WTC11 (cell line): ENCODE measurements at regions not wholly inside any gene's neighbourhood (a gene's known extent, or its start where the extent isn't known, plus 50 kb on each side); places are given as distances from the start of the nearest gene placed in this dataset.

ENCODE experiments used
- CREB1 ChIP-seq: sonication (generic); formaldehyde crosslinking; IDR thresholded peaks from 2 replicates; pipeline ENCODE4 v1.8.0; 2023; ENCODE audit warnings: mild to moderate bottlenecking, missing genetic modification reagents
- CTCF ChIP-seq: fragments of 200-600 bp; IDR thresholded peaks from 2 replicates; pipeline ENCODE4 v1.8.0; 2022; ENCODE audit warnings: antibody characterized with exemption
- ETV6 ChIP-seq: sonication (generic); formaldehyde crosslinking; IDR thresholded peaks from 2 replicates; pipeline ENCODE4 v1.8.1; 2022; ENCODE audit warnings: mild to moderate bottlenecking, missing genetic modification reagents
- KAT7 ChIP-seq: sonication (generic); formaldehyde crosslinking; IDR thresholded peaks from 2 replicates; pipeline ENCODE4 v1.8.1; 2023; ENCODE audit warnings: missing genetic modification reagents, mild to moderate bottlenecking, borderline replicate concordance
- MAX ChIP-seq: sonication (generic); formaldehyde crosslinking; IDR thresholded peaks from 2 replicates; pipeline ENCODE4 v1.8.0; 2022; ENCODE audit warnings: mild to moderate bottlenecking, missing genetic modification reagents
- NFATC4 ChIP-seq: fragments of 250-450 bp; sonication (Bioruptor Pico); IDR thresholded peaks from 2 replicates; pipeline ENCODE4 v1.9.0; 2021; ENCODE audit warnings: mild to moderate bottlenecking
- NR2C2 ChIP-seq: sonication (generic); formaldehyde crosslinking; IDR thresholded peaks from 2 replicates; pipeline ENCODE4 v1.8.0; 2022; ENCODE audit warnings: mild to moderate bottlenecking, missing genetic modification reagents
- PRRX2 ChIP-seq: fragments of 250-450 bp; sonication (Bioruptor Pico); IDR thresholded peaks from 2 replicates; pipeline ENCODE4 v1.8.0; 2021; ENCODE audit warnings: mild to moderate bottlenecking
- SMAD3 ChIP-seq: sonication (generic); formaldehyde crosslinking; IDR thresholded peaks from 2 replicates; pipeline ENCODE4 v1.8.0; 2022; ENCODE audit warnings: missing genetic modification reagents, mild to moderate bottlenecking, borderline replicate concordance
- SMAD4 ChIP-seq: sonication (generic); formaldehyde crosslinking; IDR thresholded peaks from 2 replicates; pipeline ENCODE4 v1.8.0; 2022; ENCODE audit warnings: mild to moderate bottlenecking, missing genetic modification reagents
- TEAD4 ChIP-seq: sonication (generic); formaldehyde crosslinking; IDR thresholded peaks from 2 replicates; pipeline ENCODE4 v1.8.0; 2022; ENCODE audit warnings: mild to moderate bottlenecking, missing genetic modification reagents
- USF2 ChIP-seq: sonication (generic); formaldehyde crosslinking; IDR thresholded peaks from 2 replicates; pipeline ENCODE4 v1.8.1; 2023; ENCODE audit warnings: mild to moderate bottlenecking, missing genetic modification reagents, moderate library complexity
- TF ChIP-seq, protein P1 (sequence below): sonication (generic); formaldehyde crosslinking; IDR thresholded peaks from 2 replicates; pipeline ENCODE4 v1.8.1; 2023; ENCODE audit warnings: mild to moderate bottlenecking, moderate library complexity, missing genetic modification reagents
- TF ChIP-seq, protein P2 (sequence below): sonication (generic); formaldehyde crosslinking; IDR thresholded peaks from 2 replicates; pipeline ENCODE4 v1.8.0; 2023; ENCODE audit warnings: missing genetic modification reagents

DNA sequence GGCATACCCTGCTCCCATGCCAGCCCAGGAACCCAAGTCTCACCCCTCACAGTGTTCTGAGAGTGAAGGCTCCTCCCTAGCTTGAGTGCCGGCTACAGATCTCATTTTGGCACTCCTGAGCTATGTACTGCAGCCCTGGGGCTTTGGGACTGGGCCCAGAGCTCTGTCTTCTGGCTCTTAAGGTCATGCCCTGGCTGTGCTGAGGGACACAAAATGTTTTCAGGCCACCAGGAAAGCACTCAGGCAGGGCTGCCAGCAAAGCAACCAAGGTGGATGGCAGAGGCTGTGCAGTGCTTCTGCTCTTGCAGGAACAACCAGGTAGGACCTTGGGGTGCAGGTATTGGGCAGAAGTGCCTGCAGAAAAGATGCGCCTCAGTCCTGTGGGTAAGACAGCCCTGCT lies 564.0 kb downstream of the SLC6A15 start:
- no peak for TF ChIP-seq CTCF
- no peak for TF ChIP-seq ETV6 (CRISPR knock-in tag)
- TF ChIP-seq MAX (CRISPR knock-in tag) = no peak
- no peak for TF ChIP-seq USF2
- TF ChIP-seq, protein P1, sequence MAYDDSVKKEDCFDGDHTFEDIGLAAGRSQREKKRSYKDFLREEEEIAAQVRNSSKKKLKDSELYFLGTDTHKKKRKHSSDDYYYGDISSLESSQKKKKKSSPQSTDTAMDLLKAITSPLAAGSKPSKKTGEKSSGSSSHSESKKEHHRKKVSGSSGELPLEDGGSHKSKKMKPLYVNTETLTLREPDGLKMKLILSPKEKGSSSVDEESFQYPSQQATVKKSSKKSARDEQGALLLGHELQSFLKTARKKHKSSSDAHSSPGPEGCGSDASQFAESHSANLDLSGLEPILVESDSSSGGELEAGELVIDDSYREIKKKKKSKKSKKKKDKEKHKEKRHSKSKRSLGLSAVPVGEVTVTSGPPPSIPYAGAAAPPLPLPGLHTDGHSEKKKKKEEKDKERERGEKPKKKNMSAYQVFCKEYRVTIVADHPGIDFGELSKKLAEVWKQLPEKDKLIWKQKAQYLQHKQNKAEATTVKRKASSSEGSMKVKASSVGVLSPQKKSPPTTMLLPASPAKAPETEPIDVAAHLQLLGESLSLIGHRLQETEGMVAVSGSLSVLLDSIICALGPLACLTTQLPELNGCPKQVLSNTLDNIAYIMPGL = no peak
- TF ChIP-seq CREB1 = no peak
- TF ChIP-seq PRRX2 = no peak
- no peak for TF ChIP-seq KAT7 (CRISPR knock-in tag)
- no peak for TF ChIP-seq NR2C2
- TF ChIP-seq SMAD3 (CRISPR knock-in tag) = no peak
- TF ChIP-seq SMAD4 (CRISPR knock-in tag) = no peak
- TF ChIP-seq, protein P2, sequence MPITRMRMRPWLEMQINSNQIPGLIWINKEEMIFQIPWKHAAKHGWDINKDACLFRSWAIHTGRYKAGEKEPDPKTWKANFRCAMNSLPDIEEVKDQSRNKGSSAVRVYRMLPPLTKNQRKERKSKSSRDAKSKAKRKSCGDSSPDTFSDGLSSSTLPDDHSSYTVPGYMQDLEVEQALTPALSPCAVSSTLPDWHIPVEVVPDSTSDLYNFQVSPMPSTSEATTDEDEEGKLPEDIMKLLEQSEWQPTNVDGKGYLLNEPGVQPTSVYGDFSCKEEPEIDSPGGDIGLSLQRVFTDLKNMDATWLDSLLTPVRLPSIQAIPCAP (CRISPR knock-in tag) = no peak
- no peak for TF ChIP-seq TEAD4 (CRISPR knock-in tag)
- no peak for TF ChIP-seq NFATC4 (CRISPR knock-in tag)
